ENCODE measurements at regions not wholly inside any gene's neighbourhood (a gene's known extent, or its start where the extent isn't known, plus 50 kb on each side); places are given as distances from the start of the nearest gene placed in this dataset.

DNA sequence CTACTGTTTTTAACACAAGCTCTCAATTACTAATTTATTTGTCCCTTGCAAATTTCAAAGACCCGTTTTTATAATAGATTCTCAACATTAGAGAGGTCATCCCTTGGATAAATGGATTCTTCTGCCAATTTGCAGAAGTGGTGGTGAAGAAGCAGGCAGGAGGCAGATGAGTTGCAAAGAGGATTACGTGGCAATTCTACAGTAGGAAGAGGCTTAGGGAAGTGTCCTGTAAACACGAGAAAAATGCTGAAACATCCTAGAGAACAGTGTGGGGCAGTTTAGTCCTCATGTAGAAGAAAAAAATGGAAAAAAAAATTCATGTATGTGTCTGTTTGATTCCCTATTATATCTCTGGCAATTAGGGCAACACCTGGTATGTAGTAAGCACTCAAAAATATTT is 87.6 kb downstream of the BMP2 start:
- H3K27ac ChIP-seq (ENCODE audit: low read depth in 2 of 2, low read length in 1 of 2): no peak overlapping the region
- CTCF ChIA-PET: no interaction called here

DNA sequence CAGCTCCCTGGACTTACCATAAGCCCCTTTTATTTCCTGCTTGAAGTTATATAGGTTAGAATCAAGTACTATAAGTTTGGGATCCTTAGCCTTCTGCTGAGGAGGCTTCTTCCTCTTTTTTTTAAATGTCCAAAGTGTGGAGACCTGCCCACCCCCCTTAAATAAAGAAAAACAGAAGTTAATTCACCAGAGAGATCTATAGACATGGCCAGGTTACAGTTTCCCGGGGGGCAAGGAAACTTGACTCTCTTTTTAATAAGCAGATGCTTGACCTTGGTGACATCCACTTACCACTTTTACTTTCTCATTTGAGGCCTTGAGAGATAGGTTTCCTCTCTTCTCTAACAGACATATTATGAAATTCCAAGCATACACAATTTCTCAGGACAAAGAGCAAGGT is 88.3 kb downstream of the BMP2 start:
- CTCF ChIA-PET: interaction anchor here (1.0 kb wide), 1 partner anchor 44 kb away, joined by 3 read pairs; no protein-coding TSS in a partner anchor
- H3K4me2 ChIP-seq: no peak overlapping the region

More for the DNA sequence above, 87.6 kb downstream of the BMP2 start:
- no peak overlapping the region for H3K9ac ChIP-seq
- H3K79me2 ChIP-seq (ENCODE audit: insufficient read depth): no peaks in the 10 kb centered on the region
- POLR2A ChIA-PET: no interaction called here
- no peaks in the 10 kb centered on the region for H3F3A ChIP-seq (replicated peaks; ENCODE audit: insufficient read depth)
- no peaks in the 10 kb centered on the region for H3K27me3 ChIP-seq (ENCODE audit: insufficient read depth)
- H3K9me3 ChIP-seq: no peaks in the 10 kb centered on the region
- H3K4me2 ChIP-seq: no peak overlapping the region
- no peaks in the 10 kb centered on the region for H4K20me1 ChIP-seq (ENCODE audit: insufficient read depth)
- no peaks in the 10 kb centered on the region for H3K36me3 ChIP-seq (replicated peaks in 1 of 2; ENCODE audit: control insufficient read depth in 1 of 2, insufficient read depth in 2 of 2, low read length in 1 of 2)
- H2AFZ ChIP-seq (ENCODE audit: low read depth): no peak overlapping the region
- no peaks in the 10 kb centered on the region for H3K4me1 ChIP-seq (ENCODE audit: control insufficient read depth in 1 of 2, insufficient read depth in 2 of 2, low read depth in 1 of 2, low read length in 1 of 2)
- no peak for DNase-seq
- H3K4me3 ChIP-seq (ENCODE audit: low read depth in 2 of 2, low read length in 1 of 2): no peak overlapping the region
- no peaks in the 10 kb centered on the region for H3K9me2 ChIP-seq
- TF ChIP-seq, protein P1, sequence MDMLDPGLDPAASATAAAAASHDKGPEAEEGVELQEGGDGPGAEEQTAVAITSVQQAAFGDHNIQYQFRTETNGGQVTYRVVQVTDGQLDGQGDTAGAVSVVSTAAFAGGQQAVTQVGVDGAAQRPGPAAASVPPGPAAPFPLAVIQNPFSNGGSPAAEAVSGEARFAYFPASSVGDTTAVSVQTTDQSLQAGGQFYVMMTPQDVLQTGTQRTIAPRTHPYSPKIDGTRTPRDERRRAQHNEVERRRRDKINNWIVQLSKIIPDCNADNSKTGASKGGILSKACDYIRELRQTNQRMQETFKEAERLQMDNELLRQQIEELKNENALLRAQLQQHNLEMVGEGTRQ (IDR thresholded peaks at IDR 0.05; ENCODE audit: borderline replicate concordance, low read depth, low read length): no peak
- TF ChIP-seq, protein P2, sequence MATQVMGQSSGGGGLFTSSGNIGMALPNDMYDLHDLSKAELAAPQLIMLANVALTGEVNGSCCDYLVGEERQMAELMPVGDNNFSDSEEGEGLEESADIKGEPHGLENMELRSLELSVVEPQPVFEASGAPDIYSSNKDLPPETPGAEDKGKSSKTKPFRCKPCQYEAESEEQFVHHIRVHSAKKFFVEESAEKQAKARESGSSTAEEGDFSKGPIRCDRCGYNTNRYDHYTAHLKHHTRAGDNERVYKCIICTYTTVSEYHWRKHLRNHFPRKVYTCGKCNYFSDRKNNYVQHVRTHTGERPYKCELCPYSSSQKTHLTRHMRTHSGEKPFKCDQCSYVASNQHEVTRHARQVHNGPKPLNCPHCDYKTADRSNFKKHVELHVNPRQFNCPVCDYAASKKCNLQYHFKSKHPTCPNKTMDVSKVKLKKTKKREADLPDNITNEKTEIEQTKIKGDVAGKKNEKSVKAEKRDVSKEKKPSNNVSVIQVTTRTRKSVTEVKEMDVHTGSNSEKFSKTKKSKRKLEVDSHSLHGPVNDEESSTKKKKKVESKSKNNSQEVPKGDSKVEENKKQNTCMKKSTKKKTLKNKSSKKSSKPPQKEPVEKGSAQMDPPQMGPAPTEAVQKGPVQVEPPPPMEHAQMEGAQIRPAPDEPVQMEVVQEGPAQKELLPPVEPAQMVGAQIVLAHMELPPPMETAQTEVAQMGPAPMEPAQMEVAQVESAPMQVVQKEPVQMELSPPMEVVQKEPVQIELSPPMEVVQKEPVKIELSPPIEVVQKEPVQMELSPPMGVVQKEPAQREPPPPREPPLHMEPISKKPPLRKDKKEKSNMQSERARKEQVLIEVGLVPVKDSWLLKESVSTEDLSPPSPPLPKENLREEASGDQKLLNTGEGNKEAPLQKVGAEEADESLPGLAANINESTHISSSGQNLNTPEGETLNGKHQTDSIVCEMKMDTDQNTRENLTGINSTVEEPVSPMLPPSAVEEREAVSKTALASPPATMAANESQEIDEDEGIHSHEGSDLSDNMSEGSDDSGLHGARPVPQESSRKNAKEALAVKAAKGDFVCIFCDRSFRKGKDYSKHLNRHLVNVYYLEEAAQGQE (IDR thresholded peaks at IDR 0.05; ENCODE audit: low read depth, low read length): no peak
- TF ChIP-seq, protein P3, sequence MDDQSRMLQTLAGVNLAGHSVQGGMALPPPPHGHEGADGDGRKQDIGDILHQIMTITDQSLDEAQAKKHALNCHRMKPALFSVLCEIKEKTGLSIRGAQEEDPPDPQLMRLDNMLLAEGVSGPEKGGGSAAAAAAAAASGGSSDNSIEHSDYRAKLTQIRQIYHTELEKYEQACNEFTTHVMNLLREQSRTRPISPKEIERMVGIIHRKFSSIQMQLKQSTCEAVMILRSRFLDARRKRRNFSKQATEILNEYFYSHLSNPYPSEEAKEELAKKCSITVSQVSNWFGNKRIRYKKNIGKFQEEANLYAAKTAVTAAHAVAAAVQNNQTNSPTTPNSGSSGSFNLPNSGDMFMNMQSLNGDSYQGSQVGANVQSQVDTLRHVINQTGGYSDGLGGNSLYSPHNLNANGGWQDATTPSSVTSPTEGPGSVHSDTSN (IDR thresholded peaks at IDR 0.05): no peak
- no peak for TF ChIP-seq TCF12 (IDR thresholded peaks at IDR 0.05)
- WGBS (ENCODE audit: low lambda C conversion rate): 5% methylated on average over 3 of the region's 3 CpGs

More for the DNA sequence above, 88.3 kb downstream of the BMP2 start:
- H3K4me1 ChIP-seq (ENCODE audit: control insufficient read depth in 1 of 2, insufficient read depth in 2 of 2, low read depth in 1 of 2, low read length in 1 of 2): no peaks in the 10 kb centered on the region
- no peaks in the 10 kb centered on the region for H3F3A ChIP-seq (replicated peaks; ENCODE audit: insufficient read depth)
- no peaks in the 10 kb centered on the region for H4K20me1 ChIP-seq (ENCODE audit: insufficient read depth)
- no peaks in the 10 kb centered on the region for H3K79me2 ChIP-seq (ENCODE audit: insufficient read depth)
- TF ChIP-seq SMC3 (IDR thresholded peaks at IDR 0.05; ENCODE audit: low read depth, low read length) (no peak), MEF2A (IDR thresholded peaks at IDR 0.05; ENCODE audit: borderline replicate concordance, low read depth) (no peak), RXRA (IDR thresholded peaks at IDR 0.05; ENCODE audit: borderline replicate concordance, low read depth) (no peak)
- TF ChIP-seq, protein P4, sequence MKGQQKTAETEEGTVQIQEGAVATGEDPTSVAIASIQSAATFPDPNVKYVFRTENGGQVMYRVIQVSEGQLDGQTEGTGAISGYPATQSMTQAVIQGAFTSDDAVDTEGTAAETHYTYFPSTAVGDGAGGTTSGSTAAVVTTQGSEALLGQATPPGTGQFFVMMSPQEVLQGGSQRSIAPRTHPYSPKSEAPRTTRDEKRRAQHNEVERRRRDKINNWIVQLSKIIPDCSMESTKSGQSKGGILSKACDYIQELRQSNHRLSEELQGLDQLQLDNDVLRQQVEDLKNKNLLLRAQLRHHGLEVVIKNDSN (IDR thresholded peaks at IDR 0.05; ENCODE audit: borderline replicate concordance, low read depth): no peak
- H3K9me2 ChIP-seq: no peaks in the 10 kb centered on the region
- H3K36me3 ChIP-seq (replicated peaks in 1 of 2; ENCODE audit: control insufficient read depth in 1 of 2, insufficient read depth in 2 of 2, low read length in 1 of 2): no peaks in the 10 kb centered on the region
- H3K9me3 ChIP-seq: no peaks in the 10 kb centered on the region
- no peak overlapping the region for H2AFZ ChIP-seq (ENCODE audit: low read depth)
- POLR2A ChIA-PET: no interaction called here
- H3K4me3 ChIP-seq (ENCODE audit: low read depth in 2 of 2, low read length in 1 of 2): no peak overlapping the region
- H3K27me3 ChIP-seq (ENCODE audit: insufficient read depth): no peaks in the 10 kb centered on the region
- no peak overlapping the region for H3K9ac ChIP-seq
- no peak for DNase-seq
- no peak overlapping the region for H3K27ac ChIP-seq (ENCODE audit: low read depth in 2 of 2, low read length in 1 of 2)
- 0% methylated on average over 1 of the region's 1 CpG for WGBS (ENCODE audit: low lambda C conversion rate)
